Panc1 (cell line): ENCODE measurements at regions not wholly inside any gene's neighbourhood (a gene's known extent, or its start where the extent isn't known, plus 50 kb on each side); places are given as distances from the start of the nearest gene placed in this dataset.

ENCODE experiments used
- ATAC-seq: fragments of 200-7000 bp; cut with Tn5 transposase; 2 replicates; pipeline ENCODE4 v1.9.1; 2020; ENCODE audit warnings: mild to moderate bottlenecking, moderate library complexity
- BruUV-seq: library from RNA; stranded (reverse); fragments of 400-500 nt; replicated peaks from 2 replicates; lab custom pipeline; 2021; lab: Mats Ljungman, UMichigan
- CTCF ChIA-PET: fragments of 300-600 bp; sonication (Branson Sonifier 250); formaldehyde crosslinking; loops from one replicate; lab custom pipeline; 2022; ENCODE audit warnings: antibody characterized with exemption; lab: Charles Lee
- POLR2A ChIA-PET: fragments of 300-600 bp; sonication (Branson Sonifier 250); formaldehyde crosslinking; loops from one replicate; lab custom pipeline; 2022; ENCODE audit warnings: antibody characterized with exemption; lab: Charles Lee
- DNase-seq: peaks from one replicate; pipeline ENCODE4 v3.0.0-alpha.2; 2010; ENCODE audit warnings: low read depth, low spot score
- H3K27ac ChIP-seq: 2 replicates; pipeline ENCODE4 v1.5.1; 2011; ENCODE audit warnings: mild to moderate bottlenecking, low read length, inconsistent platforms
- H3K27me3 ChIP-seq: fragments of 200-500 bp; sonication (Bioruptor generic); 2 replicates; pipeline ENCODE4 v1.6.0; 2014; ENCODE audit warnings: low read length, inconsistent platforms; ENCODE audit not compliant: control insufficient read depth, insufficient read depth
- H3K36me3 ChIP-seq: fragments of 200-500 bp; sonication (Bioruptor generic); 2 replicates; pipeline ENCODE4 v1.5.1; 2014; ENCODE audit warnings: inconsistent platforms, mild to moderate bottlenecking, low read length, moderate library complexity; ENCODE audit not compliant: control insufficient read depth, insufficient read depth
- H3K4me1 ChIP-seq: 2 replicates; pipeline ENCODE4 v1.5.1; 2011; ENCODE audit warnings: inconsistent platforms, mild to moderate bottlenecking, low read length, moderate library complexity; ENCODE audit not compliant: control insufficient read depth, insufficient read depth
- H3K4me3 ChIP-seq, 2 experiments: 2 replicates each; pipeline ENCODE4 v1.5.1; 2011 to 2012; ENCODE audit warnings: low read depth in 2 of 2, low read length in 2 of 2, mild to moderate bottlenecking in 2 of 2, inconsistent platforms in 1 of 2, moderate library complexity in 1 of 2
- H3K9me3 ChIP-seq: fragments of 200-500 bp; sonication (Bioruptor generic); 2 replicates; pipeline ENCODE4 v1.5.1; 2014; ENCODE audit warnings: low read depth, mild to moderate bottlenecking, inconsistent platforms, low read length, moderate library complexity; ENCODE audit not compliant: control insufficient read depth, insufficient read depth
- POLR2AphosphoS5 ChIP-seq: IDR thresholded peaks from 2 replicates; pipeline ENCODE4 v1.6.1; 2012; ENCODE audit warnings: mild to moderate bottlenecking, low read depth, low read length, moderate library complexity
- SIN3A ChIP-seq: IDR thresholded peaks from 2 replicates; pipeline ENCODE4 v1.6.1; 2012; ENCODE audit warnings: low read depth, mild to moderate bottlenecking, low read length, moderate library complexity, borderline replicate concordance; ENCODE audit not compliant: insufficient read depth
- TCF7L2 ChIP-seq: IDR thresholded peaks from 2 replicates; pipeline ENCODE4 v1.6.1; 2011; ENCODE audit warnings: mild to moderate bottlenecking, low read depth, low read length, inconsistent platforms
- in situ Hi-C: cut with HindIII; loops from 2 replicates; pipeline ENCODE4 v1.10.0; 2016; ENCODE audit warnings: low sequenced_read_pairs, low pct_unique_long_range_greater_than_20kb
- intact Hi-C: fragments of 100-400 bp; cut with micrococcal nuclease; formaldehyde crosslinking; loops from one replicate; pipeline ENCODE4 v1.10.0; 2022; ENCODE audit not compliant: unreplicated experiment
- TF ChIP-seq, protein P1 (sequence below): fragments of 450-650 bp; IDR thresholded peaks from 2 replicates; pipeline ENCODE4 v1.5.1; 2017; ENCODE audit warnings: mild to moderate bottlenecking
- TF ChIP-seq, protein P2 (sequence below), 2 experiments: IDR thresholded peaks; 2 replicates each; pipeline ENCODE4 v1.6.1; 2011 to 2012; ENCODE audit warnings: low read depth in 2 of 2, control low read depth in 1 of 2, low read length in 1 of 2, mild to moderate bottlenecking in 1 of 2, moderate library complexity in 1 of 2; ENCODE audit not compliant: insufficient read depth in 1 of 2

DNA sequence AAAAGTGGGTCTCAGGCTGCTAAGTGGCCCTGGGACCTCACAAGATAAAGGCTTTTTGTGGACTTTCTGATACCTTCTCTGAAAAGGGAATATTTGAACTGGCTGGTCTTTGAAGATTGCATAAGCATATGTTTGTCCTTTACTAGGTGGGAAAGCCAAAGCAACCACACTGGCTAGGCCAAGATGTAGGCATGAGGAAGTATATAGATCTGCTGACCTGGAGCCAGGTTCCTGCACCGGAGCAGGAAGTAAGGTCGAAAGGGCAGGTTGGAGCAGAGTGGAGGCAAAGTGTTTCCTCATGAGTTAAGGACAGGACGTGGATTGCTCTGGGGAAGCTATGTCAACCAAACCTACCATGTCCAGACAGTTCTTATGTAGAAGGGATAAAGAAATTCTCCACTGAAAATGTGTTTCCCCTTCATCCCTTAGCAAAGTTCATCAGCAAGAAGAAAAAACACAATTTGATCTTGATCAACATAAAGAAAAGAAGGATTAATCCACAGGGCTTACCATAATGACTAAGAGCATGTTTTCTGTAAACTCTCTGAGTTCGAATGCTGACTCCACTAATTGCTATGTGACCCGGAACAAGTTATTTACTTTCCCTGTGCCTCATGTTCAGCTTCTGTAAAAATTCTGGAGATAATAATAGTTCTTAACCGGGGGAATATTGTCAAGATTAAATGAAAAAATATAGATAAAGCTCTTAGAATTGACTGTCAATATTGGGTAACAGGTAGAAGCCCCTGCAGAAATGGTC is 156.1 kb upstream of the SRD5A2 start:
- in situ Hi-C loops (no loop called here), intact Hi-C loops (no loop called here)
- H3K9me3 ChIP-seq = no peaks in the 10 kb centered on the region
- no peaks in the 10 kb centered on the region for H3K4me1 ChIP-seq
- no peak overlapping the region for H3K4me3 ChIP-seq
- ChIA-PET POLR2A (no interaction called here), CTCF (no interaction called here)
- no peaks in the 10 kb centered on the region for H3K27me3 ChIP-seq
- no peak for ATAC-seq
- DNase-seq = no peak
- TF ChIP-seq, protein P1, sequence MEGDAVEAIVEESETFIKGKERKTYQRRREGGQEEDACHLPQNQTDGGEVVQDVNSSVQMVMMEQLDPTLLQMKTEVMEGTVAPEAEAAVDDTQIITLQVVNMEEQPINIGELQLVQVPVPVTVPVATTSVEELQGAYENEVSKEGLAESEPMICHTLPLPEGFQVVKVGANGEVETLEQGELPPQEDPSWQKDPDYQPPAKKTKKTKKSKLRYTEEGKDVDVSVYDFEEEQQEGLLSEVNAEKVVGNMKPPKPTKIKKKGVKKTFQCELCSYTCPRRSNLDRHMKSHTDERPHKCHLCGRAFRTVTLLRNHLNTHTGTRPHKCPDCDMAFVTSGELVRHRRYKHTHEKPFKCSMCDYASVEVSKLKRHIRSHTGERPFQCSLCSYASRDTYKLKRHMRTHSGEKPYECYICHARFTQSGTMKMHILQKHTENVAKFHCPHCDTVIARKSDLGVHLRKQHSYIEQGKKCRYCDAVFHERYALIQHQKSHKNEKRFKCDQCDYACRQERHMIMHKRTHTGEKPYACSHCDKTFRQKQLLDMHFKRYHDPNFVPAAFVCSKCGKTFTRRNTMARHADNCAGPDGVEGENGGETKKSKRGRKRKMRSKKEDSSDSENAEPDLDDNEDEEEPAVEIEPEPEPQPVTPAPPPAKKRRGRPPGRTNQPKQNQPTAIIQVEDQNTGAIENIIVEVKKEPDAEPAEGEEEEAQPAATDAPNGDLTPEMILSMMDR = no peak
- no peak for TF ChIP-seq POLR2AphosphoS5
- TF ChIP-seq, protein P2, sequence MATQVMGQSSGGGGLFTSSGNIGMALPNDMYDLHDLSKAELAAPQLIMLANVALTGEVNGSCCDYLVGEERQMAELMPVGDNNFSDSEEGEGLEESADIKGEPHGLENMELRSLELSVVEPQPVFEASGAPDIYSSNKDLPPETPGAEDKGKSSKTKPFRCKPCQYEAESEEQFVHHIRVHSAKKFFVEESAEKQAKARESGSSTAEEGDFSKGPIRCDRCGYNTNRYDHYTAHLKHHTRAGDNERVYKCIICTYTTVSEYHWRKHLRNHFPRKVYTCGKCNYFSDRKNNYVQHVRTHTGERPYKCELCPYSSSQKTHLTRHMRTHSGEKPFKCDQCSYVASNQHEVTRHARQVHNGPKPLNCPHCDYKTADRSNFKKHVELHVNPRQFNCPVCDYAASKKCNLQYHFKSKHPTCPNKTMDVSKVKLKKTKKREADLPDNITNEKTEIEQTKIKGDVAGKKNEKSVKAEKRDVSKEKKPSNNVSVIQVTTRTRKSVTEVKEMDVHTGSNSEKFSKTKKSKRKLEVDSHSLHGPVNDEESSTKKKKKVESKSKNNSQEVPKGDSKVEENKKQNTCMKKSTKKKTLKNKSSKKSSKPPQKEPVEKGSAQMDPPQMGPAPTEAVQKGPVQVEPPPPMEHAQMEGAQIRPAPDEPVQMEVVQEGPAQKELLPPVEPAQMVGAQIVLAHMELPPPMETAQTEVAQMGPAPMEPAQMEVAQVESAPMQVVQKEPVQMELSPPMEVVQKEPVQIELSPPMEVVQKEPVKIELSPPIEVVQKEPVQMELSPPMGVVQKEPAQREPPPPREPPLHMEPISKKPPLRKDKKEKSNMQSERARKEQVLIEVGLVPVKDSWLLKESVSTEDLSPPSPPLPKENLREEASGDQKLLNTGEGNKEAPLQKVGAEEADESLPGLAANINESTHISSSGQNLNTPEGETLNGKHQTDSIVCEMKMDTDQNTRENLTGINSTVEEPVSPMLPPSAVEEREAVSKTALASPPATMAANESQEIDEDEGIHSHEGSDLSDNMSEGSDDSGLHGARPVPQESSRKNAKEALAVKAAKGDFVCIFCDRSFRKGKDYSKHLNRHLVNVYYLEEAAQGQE (IDR thresholded peaks at IDR 0.05; ENCODE audit: insufficient read depth in 1 of 2, low read depth in 2 of 2, low read length in 1 of 2) = no peak
- TF ChIP-seq SIN3A = no peak
- TF ChIP-seq TCF7L2 = no peak
- H3K36me3 ChIP-seq = no peaks in the 10 kb centered on the region
- no peak overlapping the region for H3K27ac ChIP-seq
- no TSS peak for BruUV-seq

DNA sequence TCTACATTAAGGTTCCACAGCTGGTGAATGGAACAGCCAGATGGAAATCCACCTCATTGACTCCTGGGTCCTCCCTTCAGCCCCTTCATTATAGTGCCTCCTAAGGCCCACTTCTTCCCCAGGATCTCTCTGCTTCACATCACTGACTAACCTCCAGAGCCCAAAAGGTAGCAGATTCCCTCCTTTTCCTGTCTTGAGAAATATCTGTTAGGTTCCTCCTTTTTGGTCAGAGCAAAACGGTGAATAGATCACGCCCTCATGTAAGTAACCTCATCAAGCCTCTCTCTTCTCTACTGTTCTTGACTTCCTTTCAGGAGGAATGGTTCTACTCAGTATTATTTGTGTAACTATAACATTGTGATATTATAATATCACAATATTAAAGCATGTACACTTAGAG is 155.0 kb upstream of the SRD5A2 start:
- no peaks in the 10 kb centered on the region for H3K9me3 ChIP-seq
- ATAC-seq = no peak
- H3K27ac ChIP-seq = no peak overlapping the region
- no peak for DNase-seq
- no peaks in the 10 kb centered on the region for H3K36me3 ChIP-seq
- CTCF ChIA-PET = interaction anchor here (0.6 kb wide), 1 partner anchor 213 kb away, joined by 3 read pairs; no protein-coding TSS in a partner anchor
- no peak overlapping the region for H3K4me3 ChIP-seq
- no TSS peak for BruUV-seq
- POLR2A ChIA-PET = no interaction called here
- no peaks in the 10 kb centered on the region for H3K27me3 ChIP-seq
- TF ChIP-seq, protein P1 = no peak
- TF ChIP-seq SIN3A = no peak
- TF ChIP-seq, protein P2 (IDR thresholded peaks at IDR 0.05; ENCODE audit: insufficient read depth in 1 of 2, low read depth in 2 of 2, low read length in 1 of 2) = no peak
- TF ChIP-seq POLR2AphosphoS5 = no peak
- no peak for TF ChIP-seq TCF7L2
- in situ Hi-C loops = no loop called here
- intact Hi-C loops = no loop called here
- no peaks in the 10 kb centered on the region for H3K4me1 ChIP-seq
